Mucosa of descending colon (tissue), 3 donors: ENCODE measurements at regions not wholly inside any gene's neighbourhood (a gene's known extent, or its start where the extent isn't known, plus 50 kb on each side); places are given as distances from the start of the nearest gene placed in this dataset.

ENCODE experiments used
- ATAC-seq: fragments of 200-7000 bp; cut with Tn5 transposase; one replicate; pipeline ENCODE4 v1.9.1; 2020; ENCODE audit warnings: mild to moderate bottlenecking, moderate library complexity
- DNase-seq, 3 donors: peaks; one replicate each; pipeline ENCODE4 v3.0.0-alpha.2; 2020
- H3K36me3 ChIP-seq: fragments of 200-600 bp; one replicate; pipeline ENCODE4 v1.8.0; 2021; ENCODE audit warnings: low read depth, mild to moderate bottlenecking
- H3K4me1 ChIP-seq: fragments of 200-600 bp; one replicate; pipeline ENCODE4 v1.8.0; 2021; ENCODE audit warnings: low read depth, mild to moderate bottlenecking
- H3K4me3 ChIP-seq: fragments of 200-600 bp; one replicate; pipeline ENCODE4 v1.8.0; 2021; ENCODE audit warnings: mild to moderate bottlenecking
- H3K9me3 ChIP-seq: fragments of 200-600 bp; one replicate; pipeline ENCODE4 v1.8.0; 2021; ENCODE audit warnings: mild to moderate bottlenecking
- intact Hi-C, 2 donors: fragments of 100-400 bp; cut with DNase I in 1 of 2; cut with micrococcal nuclease in 1 of 2; formaldehyde crosslinking; loops; one replicate each; pipeline versions ENCODE4 v1.11.0 to v1.11.1; 2022; cut with DNase I, micrococcal nuclease
- TF ChIP-seq, protein P1 (sequence below): fragments of 200-600 bp; IDR thresholded peaks from one replicate; pipeline ENCODE4 v1.8.0; 2022; ENCODE audit warnings: antibody characterized with exemption, mild to moderate bottlenecking
- donor health status: DM: no; HTN: no; CAD: no; lungs with moderate emphysema.
- donor health status: DM: no; HTN: no; CAD: no.
- donor health status: DM: no; HTN: yes; CAD: no.

DNA sequence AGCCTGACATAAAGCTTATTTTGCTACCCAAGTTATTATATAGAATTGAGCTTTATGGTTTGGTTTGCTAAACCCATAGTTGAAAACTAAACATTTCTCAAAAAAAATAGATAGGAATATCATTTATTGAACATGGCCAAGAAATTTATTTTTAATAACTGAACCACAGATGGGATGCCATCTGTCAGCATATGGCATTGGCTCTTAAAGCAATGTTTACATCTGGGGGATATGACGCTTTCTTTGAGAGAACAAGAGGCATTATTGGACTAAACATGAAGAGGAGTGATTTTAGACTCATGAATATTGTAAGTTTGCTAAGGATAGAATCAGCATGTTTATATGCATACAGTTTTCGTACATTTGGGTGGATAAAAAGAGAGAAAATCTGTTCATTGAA, 132.6 kb upstream of the SLIT2 start:
- no peak overlapping the region for H3K4me3 ChIP-seq
- ATAC-seq: no peak

DNA sequence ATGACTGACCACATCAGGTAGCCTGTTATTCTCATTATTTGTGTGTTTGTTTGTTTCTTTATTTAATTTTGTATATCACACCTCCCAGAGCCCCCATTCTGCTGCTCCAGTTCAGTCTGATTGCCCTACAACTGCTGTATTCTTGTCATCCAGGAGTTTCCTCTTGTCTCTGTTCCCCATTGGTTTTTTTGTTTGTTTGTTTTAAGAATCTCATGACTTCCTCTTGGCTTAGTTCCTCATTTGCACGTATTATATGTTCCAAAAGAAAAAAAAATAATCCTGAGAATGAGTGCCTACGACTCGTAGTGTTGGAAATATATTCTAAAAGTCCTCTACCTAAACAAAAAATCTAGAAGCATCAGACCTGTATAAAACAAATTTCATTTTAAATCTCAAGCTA, 142.3 kb upstream of the SLIT2 start:
- no peaks in the 10 kb centered on the region for H3K9me3 ChIP-seq
- intact Hi-C loops: no loop called here

More for the DNA sequence above, 132.6 kb upstream of the SLIT2 start:
- no peak for DNase-seq
- H3K9me3 ChIP-seq: no peaks in the 10 kb centered on the region
- intact Hi-C loops: no loop called here
- TF ChIP-seq, protein P1, sequence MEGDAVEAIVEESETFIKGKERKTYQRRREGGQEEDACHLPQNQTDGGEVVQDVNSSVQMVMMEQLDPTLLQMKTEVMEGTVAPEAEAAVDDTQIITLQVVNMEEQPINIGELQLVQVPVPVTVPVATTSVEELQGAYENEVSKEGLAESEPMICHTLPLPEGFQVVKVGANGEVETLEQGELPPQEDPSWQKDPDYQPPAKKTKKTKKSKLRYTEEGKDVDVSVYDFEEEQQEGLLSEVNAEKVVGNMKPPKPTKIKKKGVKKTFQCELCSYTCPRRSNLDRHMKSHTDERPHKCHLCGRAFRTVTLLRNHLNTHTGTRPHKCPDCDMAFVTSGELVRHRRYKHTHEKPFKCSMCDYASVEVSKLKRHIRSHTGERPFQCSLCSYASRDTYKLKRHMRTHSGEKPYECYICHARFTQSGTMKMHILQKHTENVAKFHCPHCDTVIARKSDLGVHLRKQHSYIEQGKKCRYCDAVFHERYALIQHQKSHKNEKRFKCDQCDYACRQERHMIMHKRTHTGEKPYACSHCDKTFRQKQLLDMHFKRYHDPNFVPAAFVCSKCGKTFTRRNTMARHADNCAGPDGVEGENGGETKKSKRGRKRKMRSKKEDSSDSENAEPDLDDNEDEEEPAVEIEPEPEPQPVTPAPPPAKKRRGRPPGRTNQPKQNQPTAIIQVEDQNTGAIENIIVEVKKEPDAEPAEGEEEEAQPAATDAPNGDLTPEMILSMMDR: no peak
- no peaks in the 10 kb centered on the region for H3K36me3 ChIP-seq
- no peaks in the 10 kb centered on the region for H3K4me1 ChIP-seq

DNA sequence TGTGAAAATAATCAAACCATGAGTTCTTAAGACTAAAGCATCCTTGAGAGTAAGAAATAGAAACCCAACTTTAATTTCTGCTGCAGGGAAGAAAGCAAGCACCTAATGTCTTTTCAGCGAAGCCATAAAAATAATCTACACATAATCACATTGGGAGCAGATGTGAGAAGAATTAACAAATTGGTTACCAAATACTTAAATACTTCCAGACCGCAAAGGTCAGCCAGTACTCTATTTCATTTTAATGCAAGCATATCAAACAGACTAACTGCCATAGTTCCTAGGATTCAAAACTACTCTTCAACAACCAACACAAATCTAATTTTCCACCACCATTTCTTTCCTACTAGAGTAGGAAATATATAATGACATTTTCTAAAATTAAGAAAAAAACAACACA, 144.8 kb upstream of the SLIT2 start:
- intact Hi-C loops: no loop called here
- Histone ChIP-seq H3K9me3 (no peaks in the 10 kb centered on the region), H3K4me1 (no peaks in the 10 kb centered on the region), H3K36me3 (no peaks in the 10 kb centered on the region), H3K4me3 (no peak overlapping the region)
- ATAC-seq (no peak), DNase-seq (no peak)
- TF ChIP-seq, protein P1: no peak

More for the DNA sequence above, 142.3 kb upstream of the SLIT2 start:
- Histone ChIP-seq H3K4me1 (no peaks in the 10 kb centered on the region), H3K4me3 (no peak overlapping the region), H3K36me3 (no peaks in the 10 kb centered on the region)
- TF ChIP-seq, protein P1: no peak
- no peak for DNase-seq
- no peak for ATAC-seq

DNA sequence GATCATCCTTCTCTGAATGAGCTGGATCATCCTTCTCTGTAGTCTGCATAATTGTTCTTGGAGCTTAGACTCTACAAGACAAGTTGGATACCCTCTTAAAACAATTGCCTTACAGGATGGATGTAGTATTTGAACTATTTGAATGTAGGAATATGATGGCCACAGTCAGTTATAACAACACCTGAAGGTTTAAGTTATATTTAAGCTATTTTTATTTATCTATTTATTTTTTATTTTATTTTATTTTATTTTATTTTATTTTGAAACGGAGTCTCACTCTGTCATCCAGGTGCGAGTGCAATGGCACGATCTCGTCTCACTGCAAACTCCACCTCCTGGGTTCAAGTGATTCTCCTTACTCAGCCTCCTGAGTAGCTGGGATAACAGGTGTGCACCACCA, 149.9 kb upstream of the SLIT2 start:
- H3K36me3 ChIP-seq: no peaks in the 10 kb centered on the region
- H3K4me3 ChIP-seq: no peak overlapping the region
- TF ChIP-seq, protein P1: no peak
- ATAC-seq (no peak), DNase-seq (no peak)
- H3K4me1 ChIP-seq: no peaks in the 10 kb centered on the region
- intact Hi-C loops: no loop called here
- no peaks in the 10 kb centered on the region for H3K9me3 ChIP-seq

DNA sequence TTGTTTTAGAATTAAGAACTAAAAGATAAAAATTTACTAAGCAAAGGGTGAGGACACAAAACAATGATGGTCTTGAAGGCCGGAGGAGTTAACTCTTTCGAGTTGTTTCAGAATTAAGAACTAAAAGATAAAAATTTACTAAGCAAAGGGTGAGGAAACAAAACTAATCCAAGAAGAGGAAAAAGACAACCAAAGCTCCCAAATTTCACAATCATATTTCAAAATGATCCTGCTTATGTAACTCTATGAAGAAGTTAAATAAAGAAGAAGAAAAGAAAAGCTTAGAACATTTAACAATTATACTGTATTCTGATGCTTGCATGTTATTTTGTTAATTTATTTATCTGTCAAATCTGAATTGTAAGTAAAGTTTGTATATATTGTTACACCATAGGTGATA, 154.8 kb upstream of the SLIT2 start:
- Histone ChIP-seq H3K9me3 (no peaks in the 10 kb centered on the region), H3K4me3 (no peak overlapping the region), H3K36me3 (no peaks in the 10 kb centered on the region), H3K4me1 (no peaks in the 10 kb centered on the region)
- intact Hi-C loops: no loop called here
- DNase-seq: no peak
- ATAC-seq: no peak
- TF ChIP-seq, protein P1: no peak
